8988T (cell line): ENCODE measurements at regions not wholly inside any gene's neighbourhood (a gene's known extent, or its start where the extent isn't known, plus 50 kb on each side); places are given as distances from the start of the nearest gene placed in this dataset.
"Not testable (repeated sequence)": the region's sequence is repeated elsewhere in the genome, so short reads cannot be mapped to it uniquely, and the experiment has no call there.

ENCODE experiments used
- DNase-seq: peaks from one replicate; pipeline ENCODE4 v3.0.0; 2011

- DNase-seq, result no peak
Measured at GRCh38 chr5:154702477-154702876, 52.7 kb upstream of the LARP1 start.

- DNase-seq, result not testable (repeated sequence)
Measured at GRCh38 chr5:154701725-154702124, 53.5 kb upstream of the LARP1 start.

GRCh38 chr5:154701181-154701580 lies 54.0 kb upstream of the LARP1 start:
- DNase-seq, result no peak

GRCh38 chr5:154700289-154700928 lies 54.8 kb upstream of the LARP1 start:
- DNase-seq, result not testable (repeated sequence)

- no peak for DNase-seq
Measured at GRCh38 chr5:154698763-154699162, 56.4 kb upstream of the LARP1 start.

- no peak for DNase-seq
Measured at GRCh38 chr5:154697371-154697770, 57.8 kb upstream of the LARP1 start.

GRCh38 chr5:154696891-154697290 lies 58.3 kb upstream of the LARP1 start:
- no peak for DNase-seq

- DNase-seq, result no peak
Measured at GRCh38 chr5:154694159-154694558, 61.0 kb upstream of the LARP1 start.

GRCh38 chr5:154690488-154690887 lies 64.7 kb upstream of the LARP1 start:
- no peak for DNase-seq

GRCh38 chr5:154686490-154686889 lies 68.7 kb upstream of the LARP1 start:
- DNase-seq, result no peak

GRCh38 chr5:154683101-154683880 lies 71.9 kb upstream of the LARP1 start:
- DNase-seq, result no peak

GRCh38 chr5:154679501-154679900 lies 75.7 kb upstream of the LARP1 start:
- DNase-seq, result no peak

- no peak for DNase-seq
Measured at GRCh38 chr5:154677921-154678320, 77.3 kb upstream of the LARP1 start.

- no peak for DNase-seq
Measured at GRCh38 chr5:154676508-154676907, 78.7 kb upstream of the LARP1 start.

- no peak for DNase-seq
Measured at GRCh38 chr5:154674029-154674428, 81.1 kb upstream of the LARP1 start.

- no peak for DNase-seq
Measured at GRCh38 chr5:154673506-154673905, 81.7 kb upstream of the LARP1 start.

GRCh38 chr5:154669913-154670312 lies 85.3 kb upstream of the LARP1 start:
- DNase-seq, result not testable (repeated sequence)

GRCh38 chr5:154669402-154669801 lies 85.8 kb upstream of the LARP1 start:
- no peak for DNase-seq

GRCh38 chr5:154664869-154665268 lies 90.3 kb upstream of the LARP1 start:
- no peak for DNase-seq

GRCh38 chr5:154663424-154663823 lies 91.8 kb upstream of the LARP1 start:
- no peak for DNase-seq

- no peak for DNase-seq
Measured at GRCh38 chr5:154654486-154655371, 100.4 kb upstream of the LARP1 start.

- no peak for DNase-seq
Measured at GRCh38 chr5:154653764-154654485, 101.3 kb upstream of the LARP1 start.

- DNase-seq, result no peak
Measured at GRCh38 chr5:154653418-154653763, 101.8 kb upstream of the LARP1 start.
